ENCODE measurements at regions not wholly inside any gene's neighbourhood (a gene's known extent, or its start where the extent isn't known, plus 50 kb on each side); places are given as distances from the start of the nearest gene placed in this dataset.
"Not testable (repeated sequence)": the region's sequence is repeated elsewhere in the genome, so short reads cannot be mapped to it uniquely, and the experiment has no call there.

DNA sequence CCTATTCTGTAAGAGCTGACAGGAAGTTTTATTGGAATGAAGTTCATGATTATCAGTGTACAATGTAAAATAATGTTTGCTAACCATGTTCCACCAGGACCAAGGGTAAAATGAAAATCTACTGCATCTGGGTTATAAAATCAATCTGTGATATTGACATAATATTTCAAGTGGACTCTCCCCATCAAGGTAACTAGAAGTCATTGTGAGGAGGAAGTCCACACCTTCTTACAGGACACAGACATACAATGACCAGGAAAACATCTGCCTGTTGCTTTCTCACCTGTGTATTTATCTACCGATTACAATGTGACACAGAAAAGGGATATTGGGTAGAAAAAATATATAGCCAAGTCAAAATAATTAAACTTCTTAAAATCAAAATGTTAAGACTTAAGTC is 140.7 kb upstream of the RFC3 start:
- intact Hi-C loops (cut with DNase I): loop anchor here (5.0 kb wide), 1 partner anchor 45 kb away; no protein-coding TSS in a partner anchor
- DNase-seq (ENCODE audit: low spot score): no peak

DNA sequence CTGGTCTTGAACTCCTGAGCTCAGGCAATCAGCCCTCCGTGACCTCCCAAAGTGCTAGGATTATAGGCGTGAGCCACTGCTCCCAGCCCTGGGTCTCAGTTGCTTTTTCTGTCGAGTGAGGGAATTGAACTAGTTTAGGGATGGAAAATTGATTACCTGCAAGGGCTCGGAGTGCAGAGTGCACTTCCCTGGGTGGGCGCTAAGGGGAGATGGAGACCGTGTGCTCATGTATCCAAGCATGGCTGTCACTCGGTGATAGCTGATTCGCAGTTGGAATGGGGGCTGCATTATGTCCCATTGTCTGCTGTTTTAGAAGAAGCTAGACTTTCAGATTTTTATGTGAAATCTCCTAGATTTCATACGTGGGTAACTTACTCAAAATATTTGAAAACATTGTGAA is 139.9 kb upstream of the RFC3 start:
- DNase-seq (ENCODE audit: low spot score): no peak
- intact Hi-C loops (cut with DNase I): loop anchor here (5.0 kb wide), 1 partner anchor 44 kb away; no protein-coding TSS in a partner anchor

DNA sequence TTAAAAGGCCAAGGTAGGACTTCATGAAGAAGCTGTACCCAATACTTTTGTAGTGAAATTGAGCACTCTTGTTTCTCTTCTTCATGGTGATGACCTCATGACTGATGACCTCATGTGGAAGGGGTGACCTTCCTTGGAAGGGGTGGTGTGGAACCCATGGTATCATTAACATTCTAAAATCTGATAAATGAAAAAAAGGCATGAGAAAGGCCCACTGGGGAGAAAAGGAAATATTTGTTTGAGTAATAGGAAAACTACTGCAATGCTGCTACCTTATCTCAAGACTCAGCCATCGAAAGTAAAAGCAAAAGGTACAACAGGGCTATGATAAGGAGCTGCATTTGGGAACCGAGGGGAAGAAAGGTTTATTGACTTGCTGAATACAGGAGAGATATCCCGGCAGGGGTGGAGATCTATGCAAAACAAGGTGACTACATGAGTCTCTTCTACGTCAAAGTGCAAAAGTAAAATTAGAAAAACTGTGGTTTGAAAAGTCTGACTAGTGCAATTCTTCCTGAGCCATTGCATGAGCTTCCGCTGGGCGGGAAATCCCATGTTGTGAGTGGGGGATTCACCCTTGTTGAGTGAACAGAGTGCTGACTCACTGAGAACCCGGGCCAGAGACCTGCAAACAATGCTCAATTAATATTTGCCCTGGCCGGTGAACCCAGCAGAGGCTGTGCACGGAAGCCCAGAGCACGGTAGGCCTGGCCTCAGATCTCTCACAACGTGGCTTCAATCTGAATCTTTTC is 138.9 kb upstream of the RFC3 start:
- intact Hi-C loops (cut with DNase I): loop anchor here (5.0 kb wide), 1 partner anchor 43 kb away; no protein-coding TSS in a partner anchor
- DNase-seq (ENCODE audit: low spot score): peak; percentile 87

DNA sequence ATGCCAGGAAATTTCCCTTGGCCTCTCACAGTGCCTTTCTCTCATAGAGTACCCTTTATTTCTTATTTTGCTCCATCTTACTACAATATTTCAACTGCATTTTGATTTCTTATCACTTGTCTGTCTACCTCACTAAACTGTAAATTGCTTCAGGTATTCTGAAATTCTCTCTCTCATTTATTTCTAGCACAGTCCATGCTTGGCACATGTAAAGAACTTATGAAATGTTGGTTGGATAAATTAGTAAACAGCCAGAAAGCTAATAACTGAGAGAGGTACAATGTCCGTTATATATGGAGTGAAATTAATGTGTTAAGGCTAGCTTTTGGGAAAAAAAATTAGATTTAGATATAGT is 138.3 kb upstream of the RFC3 start:
- intact Hi-C loops (cut with DNase I): loop anchor here (5.0 kb wide), 1 partner anchor 43 kb away; no protein-coding TSS in a partner anchor
- DNase-seq (ENCODE audit: low spot score): no peak

DNA sequence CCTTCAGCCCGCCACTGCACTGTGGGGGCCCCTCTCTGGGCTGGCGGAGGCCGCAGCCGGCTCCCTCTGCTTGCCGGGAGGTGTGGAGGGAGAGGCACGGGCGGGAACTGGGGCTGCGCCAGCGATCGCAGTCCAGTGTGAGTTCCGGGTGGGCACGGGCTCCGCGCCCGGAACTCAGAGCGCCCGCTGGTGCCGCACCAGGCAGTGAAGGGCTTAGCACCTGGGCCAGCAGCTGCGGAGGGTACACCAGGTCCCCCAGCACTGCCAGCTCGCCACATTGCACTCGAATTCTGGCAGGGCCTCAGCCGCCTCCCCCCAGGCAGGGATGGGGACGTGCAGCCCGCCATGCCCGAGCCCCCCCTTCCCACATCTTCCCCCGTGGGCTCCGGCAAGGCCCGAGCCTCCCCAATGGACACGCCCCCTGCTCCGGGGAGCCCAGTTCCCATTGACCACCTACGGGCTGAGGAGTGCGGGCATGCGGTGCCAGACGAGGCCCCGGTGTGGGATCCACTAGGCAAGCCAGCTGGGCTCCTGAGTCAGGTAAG is 135.9 kb upstream of the RFC3 start:
- DNase-seq (ENCODE audit: low spot score): no peak
- intact Hi-C loops (cut with DNase I): no loop called here

DNA sequence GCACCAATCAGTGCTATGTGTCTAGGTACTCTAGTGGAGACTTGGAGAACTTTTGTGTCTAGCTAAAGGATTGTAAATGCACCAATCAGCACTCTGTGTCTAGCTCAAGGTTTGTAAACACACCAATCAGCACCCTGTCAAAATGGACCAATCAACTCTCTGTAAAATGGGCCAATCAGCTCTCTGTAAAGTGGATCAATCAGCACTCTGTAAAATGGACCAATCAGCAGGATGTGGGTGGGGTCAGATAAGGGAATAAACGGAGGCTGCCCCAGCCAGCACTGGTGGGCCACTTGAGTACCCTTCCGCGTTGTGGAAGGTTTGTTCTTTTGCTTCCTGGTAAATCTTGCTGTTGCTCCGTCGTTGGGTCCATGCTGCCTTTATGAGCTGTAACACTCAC is 135.3 kb upstream of the RFC3 start:
- intact Hi-C loops (cut with DNase I); DNase-seq (ENCODE audit: low spot score): not testable (repeated sequence)

DNA sequence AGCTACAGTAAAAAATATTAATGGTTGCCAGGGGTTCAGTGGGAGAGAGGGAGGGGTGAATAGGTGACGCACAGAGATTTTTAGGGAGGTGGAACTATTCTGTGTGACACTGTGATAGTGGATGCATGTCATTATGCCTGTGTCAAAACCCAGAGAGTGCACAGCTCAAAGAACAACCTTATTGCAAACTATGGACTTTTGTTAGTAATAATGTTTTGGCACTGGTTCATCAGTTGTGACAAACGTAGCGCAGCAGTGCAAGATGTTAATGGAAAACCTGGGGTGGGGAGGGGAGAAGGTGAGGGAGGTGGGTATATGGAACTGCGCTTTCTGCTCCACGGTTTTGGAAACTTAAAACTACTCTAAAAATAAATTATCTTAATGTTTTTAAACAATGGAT is 134.6 kb upstream of the RFC3 start:
- intact Hi-C loops (cut with DNase I): no loop called here
- DNase-seq (ENCODE audit: low spot score): no peak

DNA sequence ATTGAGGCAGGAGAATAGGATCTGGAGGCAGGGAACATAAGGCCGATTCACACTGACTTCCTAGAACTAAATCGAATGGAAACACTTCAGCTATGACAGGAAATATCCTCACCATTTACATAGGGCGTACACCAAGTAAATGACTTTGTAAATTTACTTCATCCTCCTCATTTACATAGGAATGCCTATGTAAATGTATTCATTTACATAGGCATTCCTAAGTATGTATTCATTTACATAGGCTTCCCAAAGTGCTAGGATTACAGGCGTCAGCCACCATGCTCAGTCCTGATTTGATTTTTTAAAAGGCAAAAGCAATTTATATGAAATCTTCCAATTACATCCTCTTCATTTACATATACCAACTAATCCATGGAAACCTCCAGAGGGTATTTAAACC is 133.1 kb upstream of the RFC3 start:
- intact Hi-C loops (cut with DNase I): no loop called here
- no peak for DNase-seq (ENCODE audit: low spot score)

DNA sequence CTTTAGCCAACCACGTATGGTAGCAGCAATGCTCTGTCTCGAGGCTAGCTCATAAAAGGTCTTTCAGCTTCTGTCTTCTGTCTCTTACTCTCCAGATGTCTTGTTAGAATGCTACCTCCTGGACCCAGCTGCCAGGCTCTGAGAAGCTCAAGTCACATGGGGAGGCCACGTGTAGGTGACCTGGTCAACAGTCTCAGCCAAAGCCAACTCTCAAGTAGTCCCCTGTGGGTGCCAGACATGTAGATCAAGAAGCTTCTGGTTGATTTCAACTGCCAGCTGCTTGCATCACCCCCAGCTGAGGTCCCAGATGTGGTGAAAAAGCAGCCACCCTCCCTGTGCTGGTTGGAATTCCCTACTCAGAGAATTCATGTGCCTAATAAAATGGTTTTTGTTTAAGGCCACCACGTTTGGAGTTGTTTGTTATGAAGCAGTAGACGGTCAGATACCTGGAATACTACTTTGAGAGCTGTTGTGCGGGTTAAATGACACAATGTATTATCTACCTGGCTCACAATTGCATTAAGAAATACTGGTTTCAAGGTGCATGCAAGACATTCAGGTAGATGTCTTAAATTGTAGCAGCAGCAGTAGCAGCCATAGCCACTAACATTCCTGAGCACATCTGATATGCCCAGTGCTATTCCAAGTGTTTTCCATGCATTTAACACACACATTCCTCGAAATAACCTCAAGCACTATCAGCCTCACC is 131.0 kb upstream of the RFC3 start:
- no peak for DNase-seq (ENCODE audit: low spot score)
- intact Hi-C loops (cut with DNase I): no loop called here

DNA sequence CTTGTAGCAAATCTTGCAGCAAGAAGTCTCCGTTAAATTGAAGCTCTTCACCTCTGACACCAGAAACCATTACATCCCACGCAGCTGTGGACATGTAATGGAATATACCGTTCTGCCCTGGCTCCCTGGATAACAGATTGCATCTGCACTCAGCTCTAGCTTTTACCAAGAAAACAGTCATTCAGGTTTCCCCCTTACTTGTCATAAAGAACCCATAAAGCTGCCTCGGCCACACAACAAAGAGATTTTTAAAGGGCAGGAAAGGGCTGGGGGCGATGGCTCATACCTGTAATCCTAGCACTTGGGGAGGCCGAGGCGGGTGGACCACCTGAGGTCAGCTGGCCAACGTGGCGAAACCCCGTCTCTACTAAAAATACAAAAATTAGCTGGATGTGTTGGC is 127.6 kb upstream of the RFC3 start:
- DNase-seq (ENCODE audit: low spot score): no peak
- intact Hi-C loops (cut with DNase I): no loop called here

DNA sequence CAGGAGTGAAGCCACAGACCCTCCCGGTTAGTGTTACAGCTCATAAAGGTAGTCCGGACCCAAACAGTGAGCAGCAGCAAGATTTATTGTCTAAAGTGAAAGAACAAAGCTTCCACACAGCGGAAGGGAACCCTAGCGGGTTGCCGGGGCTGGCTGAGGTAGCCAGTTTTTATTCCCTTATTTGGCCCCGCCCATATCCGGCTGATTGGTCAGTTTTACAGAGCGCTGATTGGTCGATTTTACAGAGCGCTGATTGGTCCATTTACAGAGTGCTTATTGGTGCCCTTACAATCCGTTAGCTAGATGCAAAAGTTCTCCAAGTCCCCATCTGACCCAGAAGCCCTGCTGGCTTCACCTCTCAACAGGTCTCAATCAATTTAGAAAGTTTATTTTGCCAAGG is 126.0 kb upstream of the RFC3 start:
- DNase-seq (ENCODE audit: low spot score): no peak
- intact Hi-C loops (cut with DNase I): no loop called here

DNA sequence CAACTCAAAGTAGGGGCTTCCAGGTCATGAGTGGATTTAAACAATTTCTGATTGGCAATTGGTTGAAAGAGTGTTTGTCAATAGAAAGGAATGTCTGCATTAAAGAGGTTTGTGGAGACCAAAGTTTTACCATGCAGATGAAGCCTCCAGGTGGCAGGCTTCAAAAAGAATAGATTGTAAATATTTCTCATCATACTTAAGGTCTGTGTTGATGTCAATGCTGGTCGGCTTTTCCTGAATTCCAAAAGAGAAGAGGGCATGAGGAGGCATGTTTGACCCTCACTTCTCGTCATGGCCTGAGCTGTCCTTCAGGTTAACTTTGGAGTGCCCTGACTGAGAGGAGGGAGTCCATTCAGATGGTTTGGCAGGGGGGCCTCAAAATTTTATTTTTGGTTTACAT is 125.4 kb upstream of the RFC3 start:
- intact Hi-C loops (cut with DNase I): no loop called here
- no peak for DNase-seq (ENCODE audit: low spot score)

DNA sequence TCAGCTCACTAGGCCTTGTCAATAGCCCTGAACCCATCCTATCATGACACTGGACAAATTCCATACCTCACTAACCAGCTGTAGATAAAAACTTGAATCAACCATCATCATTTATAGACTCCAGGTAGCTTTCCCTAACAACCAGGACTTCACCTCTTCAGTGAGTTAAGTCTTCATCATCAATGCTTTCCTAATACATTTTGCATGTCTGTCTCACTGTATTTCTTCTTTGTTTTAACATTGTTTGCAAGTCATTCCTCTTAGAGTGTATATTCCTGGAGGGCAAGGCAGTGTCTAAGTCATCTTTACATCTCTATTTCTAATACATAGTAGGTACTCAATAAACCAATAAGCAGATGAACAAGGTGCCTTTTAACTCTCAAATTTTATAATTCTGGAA is 123.4 kb upstream of the RFC3 start:
- no peak for DNase-seq (ENCODE audit: low spot score)
- intact Hi-C loops (cut with DNase I): no loop called here

DNA sequence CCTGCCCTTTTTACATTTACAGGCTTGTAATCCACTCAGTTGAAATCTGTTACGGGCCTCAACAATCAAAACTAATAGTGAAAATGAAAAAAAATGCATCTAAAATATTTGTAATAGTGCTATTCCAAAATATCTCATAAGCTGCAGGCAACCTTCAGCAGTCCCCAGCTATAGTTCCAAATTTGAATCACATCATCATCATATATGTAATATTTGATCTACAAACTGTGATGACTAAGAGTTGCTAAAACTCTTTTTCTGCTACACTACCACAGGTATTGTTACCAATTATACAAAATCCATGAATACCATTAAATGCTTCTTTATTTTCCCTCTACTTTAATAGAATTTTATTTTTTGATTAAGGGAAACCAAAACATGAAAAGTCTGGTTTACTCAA is 121.4 kb upstream of the RFC3 start:
- intact Hi-C loops (cut with DNase I): no loop called here
- DNase-seq (ENCODE audit: low spot score): no peak

DNA sequence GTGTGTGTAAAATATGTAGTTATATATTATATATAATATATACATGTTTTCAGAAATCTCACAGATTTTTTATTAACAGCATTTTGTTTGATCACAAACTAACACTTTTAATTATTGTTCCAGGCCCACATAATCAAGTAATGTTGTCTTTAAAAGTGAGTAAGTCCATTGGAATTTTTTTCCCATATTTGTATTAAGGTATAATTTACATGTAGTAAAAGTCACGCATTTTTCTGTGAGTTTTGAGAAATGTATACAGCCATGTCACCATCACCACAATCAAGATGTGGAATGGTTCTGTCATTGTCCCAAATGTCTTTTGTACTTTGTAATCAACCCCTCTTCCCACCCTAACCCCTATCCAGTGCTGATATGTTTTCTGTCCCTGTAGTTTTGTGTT is 120.0 kb upstream of the RFC3 start:
- no peak for DNase-seq (ENCODE audit: low spot score)
- intact Hi-C loops (cut with DNase I): no loop called here

DNA sequence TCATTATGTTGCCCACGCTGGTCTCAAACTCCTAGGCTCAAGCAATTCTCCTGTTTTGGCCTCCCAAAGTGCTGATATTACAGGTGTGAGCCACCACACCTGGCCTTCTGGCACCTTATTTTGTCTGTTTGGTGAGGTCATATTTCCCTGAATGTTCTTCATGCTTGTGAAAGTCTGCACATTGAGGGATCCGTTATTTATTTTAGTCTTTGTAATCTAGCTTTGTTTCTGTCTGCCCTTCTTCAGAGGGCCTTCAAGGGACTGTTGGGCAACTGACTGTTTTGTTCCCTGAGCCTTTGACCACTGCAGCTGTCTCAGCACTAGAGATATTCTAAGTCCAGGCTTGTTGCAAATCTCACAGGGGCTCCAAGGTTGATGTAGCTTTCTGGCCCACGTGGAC is 110.5 kb upstream of the RFC3 start:
- intact Hi-C loops (cut with DNase I): no loop called here

DNA sequence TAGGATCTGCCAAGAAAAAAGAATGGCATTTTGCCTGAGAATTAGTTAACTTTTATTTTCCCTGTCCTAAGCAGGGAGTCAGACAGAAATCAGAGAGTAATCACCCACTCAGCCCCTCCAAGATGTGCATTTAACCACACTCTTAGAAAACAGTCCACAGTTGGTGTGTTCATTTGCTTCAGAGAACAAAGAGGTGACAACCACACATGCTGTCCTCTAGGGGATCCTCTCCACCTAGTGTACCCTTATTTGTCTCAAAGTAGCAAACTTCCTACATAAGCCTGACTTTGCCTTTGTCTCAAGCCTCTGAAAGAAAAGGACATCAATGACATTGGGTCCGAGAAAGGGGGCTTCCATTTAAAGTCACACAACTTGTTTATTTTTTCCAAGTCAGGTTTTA is 107.0 kb upstream of the RFC3 start:
- intact Hi-C loops (cut with DNase I): no loop called here
- no peak for DNase-seq (ENCODE audit: low spot score)

More for the DNA sequence above, 110.5 kb upstream of the RFC3 start:
- no peak for DNase-seq (ENCODE audit: low spot score)

DNA sequence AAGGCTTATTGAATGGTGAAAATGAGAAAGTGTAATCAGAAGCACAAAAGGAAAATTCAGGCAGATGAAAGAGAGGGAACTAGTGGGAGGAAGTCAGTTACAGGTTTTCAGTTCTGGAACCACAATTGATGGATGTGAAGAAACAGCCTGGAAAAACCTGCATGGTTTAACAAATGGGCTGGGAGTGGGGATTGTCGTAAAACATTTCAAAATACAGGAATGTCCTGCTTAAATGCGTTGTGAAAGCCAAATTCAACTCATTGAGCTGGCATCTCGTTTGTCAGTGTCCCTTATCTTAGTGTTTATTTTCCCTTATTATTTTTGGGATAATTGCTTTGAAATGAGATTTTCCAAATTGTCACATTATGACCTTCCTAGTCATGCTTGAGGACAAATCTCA is 106.5 kb upstream of the RFC3 start:
- no peak for DNase-seq (ENCODE audit: low spot score)
- intact Hi-C loops (cut with DNase I): no loop called here

DNA sequence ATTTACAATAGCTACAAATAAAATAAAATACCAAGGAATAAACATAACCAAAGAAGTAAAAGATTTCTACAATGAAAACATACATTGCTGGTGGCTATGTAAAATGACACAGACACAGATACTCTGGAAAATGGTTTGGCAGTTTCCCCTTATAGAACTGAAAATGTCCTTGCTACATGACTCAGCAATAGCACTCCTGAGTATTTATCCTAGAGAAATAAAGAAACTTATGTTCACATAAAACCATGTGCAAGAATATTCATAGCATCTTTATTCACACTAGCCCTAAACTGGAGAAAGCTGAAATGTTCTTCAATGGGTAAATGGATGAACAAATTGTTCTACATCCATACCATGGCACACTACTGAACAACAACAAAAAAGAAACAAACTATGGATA is 100.2 kb upstream of the RFC3 start:
- no peak for DNase-seq (ENCODE audit: low spot score)
- intact Hi-C loops (cut with DNase I): no loop called here

DNA sequence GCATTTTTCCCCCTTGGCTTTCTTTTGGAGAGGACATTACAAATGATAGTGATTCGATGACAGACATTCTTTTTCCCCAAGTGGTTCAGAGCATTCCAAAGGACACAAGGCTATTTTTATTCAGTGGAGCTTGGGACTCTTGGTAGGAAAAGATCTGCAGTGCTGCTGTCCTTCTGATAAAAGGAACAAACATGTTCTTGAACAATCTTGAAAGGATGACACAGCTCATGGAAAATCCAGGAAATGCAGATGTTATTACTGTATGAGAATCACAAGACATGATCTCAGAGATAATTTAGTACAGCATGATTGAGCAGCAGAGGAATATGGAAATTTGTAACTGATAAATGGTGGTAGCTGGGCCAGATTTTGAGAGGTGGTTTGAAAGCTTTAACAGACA is 96.2 kb upstream of the RFC3 start:
- DNase-seq (ENCODE audit: low spot score): no peak
- intact Hi-C loops (cut with DNase I): loop anchor here (2.0 to 10.0 kb wide), 5 partner anchors 44 to 1134 kb away; partner anchors contain the start of gene PDS5B
